HG02571 (cell line): ENCODE measurements at regions not wholly inside any gene's neighbourhood (a gene's known extent, or its start where the extent isn't known, plus 50 kb on each side); places are given as distances from the start of the nearest gene placed in this dataset.

Experiments used
- ATAC-seq: cut with Tn5 transposase; IDR thresholded peaks from one replicate; pipeline ENCODE4 v1.9.1; 2021; ENCODE audit warnings: mild to moderate bottlenecking, moderate library complexity; ENCODE audit not compliant: unreplicated experiment

DNA sequence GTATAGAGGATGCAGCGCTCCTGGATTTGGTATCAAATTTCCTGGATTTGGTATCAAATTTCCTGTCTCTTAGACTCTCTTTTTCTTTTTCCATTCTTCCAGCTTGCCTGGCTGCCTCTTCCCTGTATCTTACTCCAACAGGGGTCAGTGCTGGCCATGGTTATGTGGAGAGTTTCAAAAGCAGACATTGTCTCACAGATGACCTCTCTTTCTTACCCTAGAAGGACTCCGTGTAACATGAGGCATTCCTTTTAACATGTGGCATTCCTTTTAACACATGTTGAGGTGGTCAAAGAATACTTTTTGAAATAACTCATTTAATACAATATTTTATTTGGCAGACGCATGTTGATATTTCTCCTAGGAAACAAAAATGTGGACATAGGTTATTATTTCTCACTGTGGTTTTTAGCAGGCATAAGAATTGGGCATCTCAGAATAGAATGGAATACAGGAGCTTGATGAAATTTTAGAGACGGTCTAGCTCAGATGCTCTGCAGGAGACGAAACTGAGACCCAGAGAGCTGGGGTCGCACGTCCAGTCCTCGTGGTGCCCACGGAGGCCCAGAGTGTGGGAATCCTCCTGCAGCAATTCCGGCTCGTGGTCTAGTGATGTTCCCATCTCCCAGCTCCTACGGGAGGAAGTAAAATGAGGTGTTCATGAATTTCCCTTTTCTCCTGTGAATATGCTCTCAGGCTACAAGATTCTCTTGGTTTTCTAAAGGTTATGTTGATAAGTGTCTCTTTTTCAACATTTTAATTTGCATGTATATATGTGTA lies 59.6 kb upstream of the PITRM1 start:
- no peak for ATAC-seq

DNA sequence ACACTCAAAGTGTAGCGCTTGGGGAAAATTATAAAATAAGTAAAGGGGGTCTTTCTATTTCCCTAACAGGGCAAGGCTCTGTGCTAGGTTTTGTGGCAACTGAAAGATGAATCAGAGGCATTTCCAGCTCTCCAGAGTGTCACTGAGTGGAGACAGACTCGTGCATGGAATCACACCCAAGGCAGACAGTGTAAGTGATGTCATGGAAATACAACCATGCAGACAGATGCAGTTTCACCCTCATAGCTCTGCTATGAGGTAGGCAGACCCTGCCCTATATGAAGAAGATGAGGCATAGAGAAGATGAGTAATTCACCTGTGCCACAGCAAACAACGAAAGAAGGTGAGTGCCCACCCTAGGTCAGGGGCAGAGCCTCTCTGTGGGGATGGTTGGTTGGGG lies 57.2 kb upstream of the PITRM1 start:
- ATAC-seq, result no peak

DNA sequence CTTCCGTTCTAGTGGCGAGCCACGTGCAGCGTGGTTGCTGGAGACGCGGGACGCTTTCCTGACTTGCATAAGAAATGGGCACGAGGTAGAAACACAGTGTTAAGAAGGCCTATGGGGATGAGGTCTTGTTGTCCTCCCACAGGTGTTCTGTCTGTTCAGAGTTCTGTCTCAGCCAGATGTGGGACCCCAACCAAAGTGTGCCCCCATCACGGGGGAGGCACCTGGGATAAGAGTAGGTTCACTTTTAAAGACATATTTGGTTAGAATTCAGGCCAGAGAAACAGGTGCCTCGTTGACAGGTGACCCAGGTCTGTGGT lies 56.0 kb upstream of the PITRM1 start:
- no peak for ATAC-seq

DNA sequence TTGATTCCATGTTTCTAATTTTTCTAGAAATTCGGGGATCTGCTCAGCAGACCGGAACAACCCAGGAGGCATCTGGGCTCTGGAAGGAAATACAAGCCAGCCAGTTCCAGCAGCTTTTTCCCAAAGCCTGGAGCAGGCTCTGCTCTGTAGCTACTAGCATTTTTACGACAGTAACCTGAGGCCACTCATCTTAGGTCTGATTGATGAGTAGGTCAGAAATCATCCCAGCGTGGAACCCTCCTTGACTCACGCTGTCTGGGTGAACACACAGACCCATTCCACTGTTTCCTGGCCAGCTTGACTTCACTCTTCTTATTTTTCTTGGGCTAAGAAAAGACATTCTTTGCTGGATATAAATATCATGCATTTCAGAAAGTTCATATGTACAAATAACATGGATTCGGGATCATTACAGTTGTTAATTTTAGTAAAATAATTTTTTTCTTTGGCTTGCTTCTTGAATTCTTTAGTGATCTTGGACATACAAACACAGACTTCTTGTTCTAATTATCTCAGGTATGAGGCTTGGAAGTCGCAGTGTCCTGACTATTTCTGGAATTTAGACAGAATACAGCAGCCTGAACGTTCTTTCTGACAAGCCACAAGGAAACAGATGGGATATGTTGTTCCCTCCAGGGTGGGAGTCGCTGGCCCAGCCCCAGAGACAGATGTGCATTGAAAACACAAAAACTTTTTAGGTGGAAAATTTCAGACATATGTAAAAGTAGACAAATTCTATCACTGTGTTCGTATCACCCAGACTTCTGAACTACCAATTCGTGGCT lies 54.6 kb upstream of the PITRM1 start:
- ATAC-seq, result no peak

DNA sequence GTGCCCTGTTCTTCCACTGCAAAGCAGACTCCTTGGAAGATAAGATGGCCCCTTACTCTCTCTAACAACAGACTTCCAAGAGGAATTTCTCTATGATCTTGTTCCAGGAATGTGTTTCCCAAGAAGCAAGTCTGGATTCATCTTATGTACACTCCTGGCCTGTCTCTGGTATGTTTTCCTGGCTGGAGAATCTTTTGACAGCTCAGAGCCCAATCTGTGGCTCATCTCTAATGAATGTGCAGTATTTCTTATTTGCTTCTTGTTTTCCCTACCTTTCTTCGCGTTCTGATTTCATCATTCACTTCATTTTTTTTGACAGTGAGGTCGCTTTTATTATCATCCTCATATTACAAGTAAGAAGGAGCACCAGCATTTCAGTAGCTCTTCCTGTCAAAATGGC lies 53.0 kb upstream of the PITRM1 start:
- no peak for ATAC-seq

DNA sequence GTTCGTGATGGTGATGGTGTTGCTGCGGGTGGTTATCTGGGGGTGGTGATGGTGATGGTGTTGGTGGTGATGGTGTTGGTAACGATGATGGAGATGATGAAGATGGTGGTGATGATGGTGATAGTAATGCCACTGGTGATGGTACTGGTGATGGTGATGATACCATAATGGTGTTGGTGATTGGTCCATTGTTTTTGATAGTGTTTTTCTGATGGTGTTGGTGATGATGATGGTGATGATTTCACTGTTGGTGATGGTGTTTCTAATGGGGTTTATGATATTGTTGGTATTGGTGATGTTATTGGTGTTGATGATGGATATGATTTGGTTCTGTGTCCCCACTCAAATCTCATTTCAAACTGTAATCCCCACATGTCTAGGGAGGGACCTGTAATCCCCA lies 51.7 kb upstream of the PITRM1 start:
- no peak for ATAC-seq

DNA sequence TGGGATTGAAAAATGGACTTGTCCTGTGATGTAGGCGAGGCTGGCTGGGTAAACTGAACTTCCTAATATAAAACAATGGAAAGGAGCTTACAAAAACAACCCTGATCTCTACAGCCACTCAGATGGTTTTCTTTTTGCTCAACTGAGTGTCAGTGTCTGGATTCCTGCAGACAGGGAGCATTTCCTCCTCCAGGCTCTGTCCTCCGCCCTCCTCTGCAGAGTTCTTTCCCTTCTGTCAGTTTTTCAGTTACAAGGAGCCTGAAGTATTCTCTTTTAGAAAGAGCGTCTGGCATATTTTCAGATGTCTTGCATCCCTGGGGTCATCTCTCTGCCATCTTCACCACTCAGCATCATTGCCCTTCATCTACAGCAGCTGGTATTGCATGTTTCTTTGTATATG lies 50.0 kb upstream of the PITRM1 start:
- no peak for ATAC-seq
